HG03342 (cell line): ENCODE measurements at regions not wholly inside any gene's neighbourhood (a gene's known extent, or its start where the extent isn't known, plus 50 kb on each side); places are given as distances from the start of the nearest gene placed in this dataset.
"Not testable (repeated sequence)": the region's sequence is repeated elsewhere in the genome, so short reads cannot be mapped to it uniquely, and the experiment has no call there.

Source experiments
- ATAC-seq: cut with Tn5 transposase; IDR thresholded peaks from one replicate; pipeline ENCODE4 v1.9.1; 2021; ENCODE audit warnings: mild to moderate bottlenecking, moderate library complexity; ENCODE audit not compliant: unreplicated experiment

- no peak for ATAC-seq
Measured at GRCh38 chr18:54433368-54433767, 75.7 kb downstream of the C18orf54 start.

DNA sequence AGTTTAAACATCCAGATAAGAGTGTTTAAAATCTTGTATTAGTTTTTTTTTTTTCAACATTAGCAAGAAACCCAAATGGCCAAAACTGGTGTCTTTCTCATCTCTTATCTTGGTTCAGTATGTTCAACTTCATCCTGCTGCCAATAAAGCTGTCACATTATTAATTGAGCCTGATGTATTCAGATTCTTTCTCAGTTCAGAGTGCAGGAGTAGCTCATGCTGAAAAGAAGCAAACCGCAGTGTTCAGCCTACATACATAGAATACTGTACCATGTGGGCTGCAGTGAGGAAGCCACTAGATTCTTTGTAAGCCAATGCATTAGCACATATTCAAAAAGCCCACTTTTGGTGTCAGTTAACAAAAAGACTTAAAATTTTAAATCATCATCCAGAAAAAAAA is 76.2 kb downstream of the C18orf54 start:
- ATAC-seq: no peak

GRCh38 chr18:54434453-54434852 is 76.7 kb downstream of the C18orf54 start:
- no peak for ATAC-seq

- no peak for ATAC-seq
Measured at GRCh38 chr18:54436501-54436900, 78.8 kb downstream of the C18orf54 start.

DNA sequence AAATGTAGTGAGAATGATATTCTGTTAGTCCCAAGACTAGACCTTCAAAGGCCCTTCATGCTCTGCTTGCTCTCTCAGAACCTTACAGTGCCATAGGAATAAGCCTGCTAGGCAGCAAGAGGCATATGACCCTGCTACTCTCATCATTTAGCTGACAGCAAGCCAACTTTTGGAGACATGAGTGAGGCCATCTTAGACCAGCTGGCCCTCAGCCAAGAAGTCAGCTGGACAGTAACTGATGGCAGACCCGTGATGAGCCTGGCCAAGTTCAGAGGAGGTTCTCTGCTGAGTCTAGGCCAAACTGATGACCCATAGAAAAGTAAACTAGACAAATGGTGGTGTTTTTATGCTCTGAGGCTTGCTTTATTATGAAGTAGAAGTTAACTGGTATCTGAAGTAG is 82.6 kb downstream of the C18orf54 start:
- ATAC-seq: no peak

GRCh38 chr18:54444319-54444914 is 86.7 kb downstream of the C18orf54 start:
- ATAC-seq: peak; percentile 81

DNA sequence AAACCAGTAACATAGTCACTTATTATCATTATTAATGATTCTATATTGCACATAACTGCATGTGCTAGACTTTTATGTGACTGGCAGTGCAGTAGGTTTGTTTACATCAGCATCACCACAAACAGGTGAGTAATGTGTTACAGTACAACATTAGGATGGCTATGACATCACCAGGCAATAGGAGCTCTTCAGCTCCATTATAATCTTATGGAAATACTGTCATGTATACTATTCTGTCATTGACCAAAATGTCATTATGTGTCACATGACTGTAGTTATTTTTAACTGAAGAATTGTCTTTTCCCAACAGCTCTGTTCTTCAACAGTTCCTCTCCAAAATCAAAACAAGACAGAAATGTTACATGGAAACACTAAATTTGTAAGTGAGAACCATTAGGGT is 96.3 kb downstream of the C18orf54 start:
- ATAC-seq: no peak

DNA sequence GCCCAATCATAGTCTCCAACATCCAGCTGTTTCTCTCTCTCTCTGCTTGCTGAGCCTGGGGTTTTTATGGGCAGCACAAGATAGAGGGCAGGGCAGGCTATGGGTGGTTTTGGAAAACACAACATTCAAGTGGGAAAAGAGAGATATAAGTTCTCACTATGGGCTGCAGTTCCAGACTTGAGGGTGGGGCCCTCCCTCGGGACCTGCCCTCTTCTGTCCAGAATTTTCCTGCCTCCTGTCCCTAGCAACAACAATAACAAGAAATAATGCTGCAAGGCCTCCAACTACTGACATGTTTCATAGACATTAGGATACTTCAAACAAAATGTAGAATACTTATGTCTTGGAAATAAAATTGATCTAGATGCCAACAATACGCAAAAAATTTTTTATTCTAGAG is 107.8 kb downstream of the C18orf54 start:
- ATAC-seq: no peak

DNA sequence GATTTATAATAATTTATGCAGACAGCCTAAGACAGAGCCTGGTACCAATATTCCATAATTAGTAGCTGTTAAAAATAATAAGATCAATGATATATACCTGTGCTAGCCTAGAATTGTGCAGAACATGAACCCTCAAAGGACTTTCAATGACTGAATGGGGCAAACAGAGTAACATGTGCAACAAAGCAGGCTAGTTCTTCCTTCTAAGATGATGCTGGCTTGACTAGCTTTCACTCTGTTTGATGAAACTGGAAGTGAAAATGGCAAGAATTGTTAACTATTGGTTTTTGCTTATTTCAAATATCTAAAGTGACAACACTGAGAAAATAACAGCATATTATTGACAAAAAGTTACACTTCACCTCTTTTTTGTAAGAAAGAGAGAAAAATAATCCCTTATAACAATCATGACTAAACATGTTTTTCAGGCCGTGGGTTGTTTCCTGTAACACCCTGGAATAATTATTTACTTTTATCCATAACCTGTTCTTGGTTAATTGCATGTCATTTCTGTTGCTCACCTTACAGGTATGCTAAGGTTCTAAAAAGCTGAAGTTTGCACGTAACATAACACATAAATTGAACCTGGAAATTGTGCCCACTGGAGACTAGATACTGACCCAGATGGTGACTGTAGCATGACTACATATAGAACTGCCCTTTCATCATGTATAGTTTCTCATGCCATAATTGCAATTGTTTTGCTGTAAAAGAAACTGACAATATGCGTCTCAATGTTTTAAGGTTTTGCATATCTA is 108.7 kb downstream of the C18orf54 start:
- no peak for ATAC-seq

GRCh38 chr18:54479365-54479764 is 111.7 kb upstream of the DYNAP start:
- no peak for ATAC-seq

DNA sequence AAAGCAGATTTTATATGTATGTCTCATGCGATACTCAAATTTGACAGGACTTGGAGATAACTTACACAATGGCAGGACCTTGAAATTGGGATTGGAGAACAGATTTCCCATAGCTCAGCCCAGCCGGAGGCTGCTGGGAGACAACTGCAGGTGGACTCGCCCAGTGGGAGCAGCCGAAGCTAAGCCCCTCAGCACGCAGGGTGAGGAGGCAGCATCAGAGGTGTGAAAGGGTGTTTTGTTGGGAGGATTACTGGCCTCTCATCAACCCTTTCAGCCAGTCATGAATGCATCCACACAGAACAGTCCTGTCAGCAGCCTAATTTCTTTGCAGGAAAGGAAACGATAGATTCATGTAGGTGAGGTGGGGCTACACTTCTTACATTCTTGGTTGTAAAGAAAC is 110.4 kb upstream of the DYNAP start:
- ATAC-seq: no peak

- not testable (repeated sequence) for ATAC-seq
Measured at GRCh38 chr18:54502451-54502850, 88.6 kb upstream of the DYNAP start.

GRCh38 chr18:54503131-54503894 is 87.7 kb upstream of the DYNAP start:
- ATAC-seq: no peak

GRCh38 chr18:54506516-54507261 is 84.4 kb upstream of the DYNAP start:
- ATAC-seq: no peak

GRCh38 chr18:54509793-54510192 is 81.3 kb upstream of the DYNAP start:
- no peak for ATAC-seq

DNA sequence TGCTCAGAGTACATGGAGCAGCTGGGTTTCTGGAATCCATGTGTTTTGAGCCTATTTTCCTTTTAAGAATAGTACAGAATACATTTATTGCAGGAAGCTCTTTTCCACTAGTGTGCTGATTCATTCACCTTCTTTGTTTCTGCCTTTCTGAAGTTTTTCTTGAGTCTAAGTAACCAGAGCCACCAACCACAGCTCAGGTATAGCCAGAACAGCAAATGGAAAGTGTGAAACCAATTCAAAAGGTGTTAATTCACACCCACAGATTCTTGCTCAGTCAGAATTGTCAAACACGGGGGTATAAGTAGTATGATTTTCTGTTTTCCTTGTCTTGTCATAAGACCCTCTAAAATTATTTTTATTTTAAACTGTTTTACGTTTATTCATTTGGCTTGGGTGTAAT is 75.9 kb upstream of the DYNAP start:
- ATAC-seq: no peak

DNA sequence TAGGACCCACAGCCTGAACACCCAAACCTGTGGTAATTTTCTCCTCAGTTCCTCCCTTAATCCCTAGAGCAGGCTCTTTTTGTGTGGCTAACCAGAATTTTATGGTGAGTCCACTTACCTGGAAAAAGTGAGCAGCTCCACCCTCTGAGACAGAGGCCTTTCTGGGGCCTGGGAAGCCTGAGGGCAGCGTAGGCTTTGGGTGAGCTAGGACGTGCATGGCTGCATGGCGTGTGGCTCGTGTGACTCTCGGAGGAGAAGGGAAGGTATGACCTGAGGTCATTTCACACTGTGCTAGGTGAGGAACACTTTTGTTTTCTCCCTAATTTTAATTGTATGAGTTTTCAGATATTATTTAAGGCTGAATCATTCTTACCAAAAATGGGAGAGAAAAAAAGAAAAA is 73.5 kb upstream of the DYNAP start:
- ATAC-seq: no peak

DNA sequence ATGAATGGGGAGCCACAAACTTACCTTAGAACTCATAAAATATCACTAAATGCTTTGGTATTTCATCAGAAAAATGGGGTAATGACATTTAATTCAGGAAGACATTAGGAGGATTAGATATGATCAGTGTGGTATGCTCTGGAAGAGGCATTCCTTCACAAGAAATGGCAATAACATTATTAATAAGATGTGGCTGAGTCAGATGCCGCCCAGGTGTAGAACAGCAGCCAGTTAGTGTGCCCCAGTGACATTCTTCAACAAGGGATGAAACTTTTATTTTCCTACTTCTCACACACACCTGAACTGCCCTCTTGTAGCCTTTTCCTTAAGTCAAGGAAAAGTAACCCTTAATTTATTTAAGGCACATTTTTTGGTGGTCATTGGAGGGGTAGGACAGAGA is 69.2 kb upstream of the DYNAP start:
- no peak for ATAC-seq

- ATAC-seq: no peak
Measured at GRCh38 chr18:54528942-54529376, 62.1 kb upstream of the DYNAP start.

- ATAC-seq: no peak
Measured at GRCh38 chr18:54529444-54529843, 61.6 kb upstream of the DYNAP start.

- ATAC-seq: no peak
Measured at GRCh38 chr18:54530285-54530684, 60.8 kb upstream of the DYNAP start.
